ENCODE measurements at regions not wholly inside any gene's neighbourhood (a gene's known extent, or its start where the extent isn't known, plus 50 kb on each side); places are given as distances from the start of the nearest gene placed in this dataset.

- no peaks in the 10 kb centered on the region for H3K9me3 Mint-ChIP-seq
- ATAC-seq (no peak), DNase-seq (no peak)
- H3K27me3 Mint-ChIP-seq (ENCODE audit: low read depth) = peaks cover 3% of the 10 kb centered on the region
- no peaks in the 10 kb centered on the region for H3K36me3 Mint-ChIP-seq (ENCODE audit: insufficient read depth)
- H3K4me1 Mint-ChIP-seq (ENCODE audit: low read depth) = no peaks in the 10 kb centered on the region
- no peak overlapping the region for H3K4me3 Mint-ChIP-seq
Observed at GRCh38 chr6:33957892-33958525, 154.2 kb upstream of the MLN start.

- peaks cover 3% of the 10 kb centered on the region for H3K27me3 Mint-ChIP-seq (ENCODE audit: low read depth)
- H3K36me3 Mint-ChIP-seq (ENCODE audit: insufficient read depth) = no peaks in the 10 kb centered on the region
- no peak overlapping the region for H3K4me3 Mint-ChIP-seq
- no peaks in the 10 kb centered on the region for H3K4me1 Mint-ChIP-seq (ENCODE audit: low read depth)
- ATAC-seq = no peak
- DNase-seq = no peak
- H3K9me3 Mint-ChIP-seq = no peaks in the 10 kb centered on the region
Observed at GRCh38 chr6:33957131-33957891, 153.5 kb upstream of the MLN start.

GRCh38 chr6:33956206-33956605 is 152.4 kb upstream of the MLN start:
- ATAC-seq (no peak), DNase-seq (no peak)
- no peaks in the 10 kb centered on the region for H3K36me3 Mint-ChIP-seq (ENCODE audit: insufficient read depth)
- H3K9me3 Mint-ChIP-seq = no peaks in the 10 kb centered on the region
- H3K27me3 Mint-ChIP-seq (ENCODE audit: low read depth) = no peaks in the 10 kb centered on the region
- H3K4me1 Mint-ChIP-seq (ENCODE audit: low read depth) = no peaks in the 10 kb centered on the region
- no peak overlapping the region for H3K4me3 Mint-ChIP-seq

- DNase-seq (no peak), ATAC-seq (no peak)
- Mint-ChIP-seq H3K4me1 (ENCODE audit: low read depth) (no peaks in the 10 kb centered on the region), H3K9me3 (no peaks in the 10 kb centered on the region), H3K4me3 (no peak overlapping the region), H3K36me3 (ENCODE audit: insufficient read depth) (no peaks in the 10 kb centered on the region), H3K27me3 (ENCODE audit: low read depth) (no peaks in the 10 kb centered on the region)
Observed at GRCh38 chr6:33955566-33955965, 151.8 kb upstream of the MLN start.

GRCh38 chr6:33954453-33954852 is 150.7 kb upstream of the MLN start:
- Mint-ChIP-seq H3K27me3 (ENCODE audit: low read depth) (no peaks in the 10 kb centered on the region), H3K9me3 (no peaks in the 10 kb centered on the region)

GRCh38 chr6:33953171-33953570 is 149.4 kb upstream of the MLN start:
- Mint-ChIP-seq H3K4me3 (no peak overlapping the region), H3K27me3 (ENCODE audit: low read depth) (no peaks in the 10 kb centered on the region), H3K9me3 (no peaks in the 10 kb centered on the region), H3K4me1 (ENCODE audit: low read depth) (no peaks in the 10 kb centered on the region), H3K36me3 (ENCODE audit: insufficient read depth) (no peaks in the 10 kb centered on the region)
- ATAC-seq (no peak), DNase-seq (no peak)

More at GRCh38 chr6:33954453-33954852, 150.7 kb upstream of the MLN start:
- H3K36me3 Mint-ChIP-seq (ENCODE audit: insufficient read depth) = no peaks in the 10 kb centered on the region
- ATAC-seq (no peak), DNase-seq (no peak)
- H3K4me3 Mint-ChIP-seq = no peak overlapping the region
- no peaks in the 10 kb centered on the region for H3K4me1 Mint-ChIP-seq (ENCODE audit: low read depth)

GRCh38 chr6:33952016-33952415 is 148.2 kb upstream of the MLN start:
- Mint-ChIP-seq H3K27me3 (ENCODE audit: low read depth) (no peaks in the 10 kb centered on the region), H3K4me1 (ENCODE audit: low read depth) (no peaks in the 10 kb centered on the region), H3K36me3 (ENCODE audit: insufficient read depth) (no peaks in the 10 kb centered on the region), H3K4me3 (no peak overlapping the region), H3K9me3 (no peaks in the 10 kb centered on the region)
- DNase-seq (no peak), ATAC-seq (no peak)

- DNase-seq = no peak
- Mint-ChIP-seq H3K36me3 (ENCODE audit: insufficient read depth) (no peaks in the 10 kb centered on the region), H3K9me3 (no peaks in the 10 kb centered on the region), H3K27me3 (ENCODE audit: low read depth) (no peaks in the 10 kb centered on the region), H3K4me3 (no peak overlapping the region), H3K4me1 (ENCODE audit: low read depth) (no peaks in the 10 kb centered on the region)
- ATAC-seq = no peak
Observed at GRCh38 chr6:33950891-33951889, 147.4 kb upstream of the MLN start.

GRCh38 chr6:33950472-33950881 is 146.7 kb upstream of the MLN start:
- no peak for ATAC-seq
- Mint-ChIP-seq H3K9me3 (no peaks in the 10 kb centered on the region), H3K4me1 (ENCODE audit: low read depth) (no peaks in the 10 kb centered on the region), H3K27me3 (ENCODE audit: low read depth) (no peaks in the 10 kb centered on the region), H3K36me3 (ENCODE audit: insufficient read depth) (no peaks in the 10 kb centered on the region), H3K4me3 (no peak overlapping the region)
- DNase-seq = no peak

GRCh38 chr6:33949877-33950435 is 146.2 kb upstream of the MLN start:
- no peak overlapping the region for H3K4me3 Mint-ChIP-seq
- no peaks in the 10 kb centered on the region for H3K36me3 Mint-ChIP-seq (ENCODE audit: insufficient read depth)
- no peak for DNase-seq
- no peaks in the 10 kb centered on the region for H3K9me3 Mint-ChIP-seq
- no peaks in the 10 kb centered on the region for H3K4me1 Mint-ChIP-seq (ENCODE audit: low read depth)
- ATAC-seq = no peak
- H3K27me3 Mint-ChIP-seq (ENCODE audit: low read depth) = no peaks in the 10 kb centered on the region

GRCh38 chr6:33949111-33949510 is 145.3 kb upstream of the MLN start:
- Mint-ChIP-seq H3K4me3 (no peak overlapping the region), H3K36me3 (ENCODE audit: insufficient read depth) (no peaks in the 10 kb centered on the region), H3K27me3 (ENCODE audit: low read depth) (no peaks in the 10 kb centered on the region), H3K9me3 (no peaks in the 10 kb centered on the region), H3K4me1 (ENCODE audit: low read depth) (no peaks in the 10 kb centered on the region)
- DNase-seq = no peak
- ATAC-seq = no peak

- DNase-seq = no peak
- Mint-ChIP-seq H3K27me3 (ENCODE audit: low read depth) (no peaks in the 10 kb centered on the region), H3K4me3 (no peak overlapping the region), H3K36me3 (ENCODE audit: insufficient read depth) (no peaks in the 10 kb centered on the region), H3K9me3 (no peaks in the 10 kb centered on the region), H3K4me1 (ENCODE audit: low read depth) (no peaks in the 10 kb centered on the region)
- no peak for ATAC-seq
Observed at GRCh38 chr6:33947916-33948594, 144.3 kb upstream of the MLN start.

- DNase-seq (no peak), ATAC-seq (no peak)
- Mint-ChIP-seq H3K4me3 (no peak overlapping the region), H3K36me3 (ENCODE audit: insufficient read depth) (no peaks in the 10 kb centered on the region), H3K9me3 (no peaks in the 10 kb centered on the region), H3K27me3 (ENCODE audit: low read depth) (no peaks in the 10 kb centered on the region), H3K4me1 (ENCODE audit: low read depth) (no peaks in the 10 kb centered on the region)
Observed at GRCh38 chr6:33947047-33947446, 143.2 kb upstream of the MLN start.

- ATAC-seq = no peak
- Mint-ChIP-seq H3K4me1 (ENCODE audit: low read depth) (no peaks in the 10 kb centered on the region), H3K9me3 (no peaks in the 10 kb centered on the region), H3K4me3 (no peak overlapping the region), H3K27me3 (ENCODE audit: low read depth) (no peaks in the 10 kb centered on the region), H3K36me3 (ENCODE audit: insufficient read depth) (no peaks in the 10 kb centered on the region)
- DNase-seq = no peak
Observed at GRCh38 chr6:33945931-33946330, 142.1 kb upstream of the MLN start.
